Neural cell (in vitro differentiated cells): ENCODE measurements at regions not wholly inside any gene's neighbourhood (a gene's known extent, or its start where the extent isn't known, plus 50 kb on each side); places are given as distances from the start of the nearest gene placed in this dataset.

ENCODE experiments used
- EP300 ChIP-seq: fragments of 450-650 bp; conservative IDR thresholded peaks from 2 replicates; pipeline ENCODE4 v1.6.1; 2014; ENCODE audit warnings: antibody characterized with exemption, mild to moderate bottlenecking, moderate library complexity; ENCODE audit not compliant: poor library complexity, severe bottlenecking
- EZH2 ChIP-seq: fragments of 200-600, 300-800 bp; shearing (Covaris generic), sonication (generic); IDR thresholded peaks from 2 replicates; pipeline ENCODE4 v1.6.1; 2014; ENCODE audit warnings: antibody characterized with exemption, low read length, borderline replicate concordance, mild to moderate bottlenecking; ENCODE audit not compliant: insufficient read depth, poor library complexity, severe bottlenecking
- POLR2AphosphoS5 ChIP-seq: IDR thresholded peaks from 2 replicates; pipeline ENCODE4 v1.6.1; 2012
- RAD21 ChIP-seq: fragments of 450-650 bp; conservative IDR thresholded peaks from 2 replicates; pipeline ENCODE4 v1.6.1; 2014; ENCODE audit warnings: antibody characterized with exemption, mild to moderate bottlenecking, moderate library complexity
- TF ChIP-seq, protein P1 (sequence below): IDR thresholded peaks from 2 replicates; pipeline ENCODE4 v1.6.1; 2012; ENCODE audit warnings: borderline replicate concordance
- TF ChIP-seq, protein P2 (sequence below): fragments of 450-650 bp; IDR thresholded peaks from 2 replicates; pipeline ENCODE4 v1.5.1; 2014; ENCODE audit warnings: antibody characterized with exemption, mild to moderate bottlenecking, moderate library complexity; ENCODE audit not compliant: poor library complexity, severe bottlenecking

DNA sequence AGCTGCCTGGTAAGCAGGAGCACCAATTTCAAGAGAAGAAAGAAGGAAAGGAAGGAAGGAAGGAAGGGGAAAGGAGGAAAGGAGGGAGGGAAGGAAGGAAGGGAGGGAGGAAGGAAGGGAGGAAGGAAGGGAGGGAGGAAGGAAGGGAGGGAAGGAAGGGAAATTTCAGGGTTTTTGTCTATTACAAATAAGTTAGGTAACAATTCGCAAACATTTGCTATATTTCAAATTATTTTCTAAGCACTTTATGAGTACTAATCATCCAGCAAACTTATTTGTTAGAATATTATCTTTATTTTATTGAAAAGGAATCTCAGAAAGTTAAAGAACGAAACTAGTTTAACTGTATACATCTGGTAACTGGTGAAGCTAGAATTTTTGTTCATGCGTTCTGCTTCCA is 921.7 kb downstream of the TBL1XR1 start:
- TF ChIP-seq, protein P1, sequence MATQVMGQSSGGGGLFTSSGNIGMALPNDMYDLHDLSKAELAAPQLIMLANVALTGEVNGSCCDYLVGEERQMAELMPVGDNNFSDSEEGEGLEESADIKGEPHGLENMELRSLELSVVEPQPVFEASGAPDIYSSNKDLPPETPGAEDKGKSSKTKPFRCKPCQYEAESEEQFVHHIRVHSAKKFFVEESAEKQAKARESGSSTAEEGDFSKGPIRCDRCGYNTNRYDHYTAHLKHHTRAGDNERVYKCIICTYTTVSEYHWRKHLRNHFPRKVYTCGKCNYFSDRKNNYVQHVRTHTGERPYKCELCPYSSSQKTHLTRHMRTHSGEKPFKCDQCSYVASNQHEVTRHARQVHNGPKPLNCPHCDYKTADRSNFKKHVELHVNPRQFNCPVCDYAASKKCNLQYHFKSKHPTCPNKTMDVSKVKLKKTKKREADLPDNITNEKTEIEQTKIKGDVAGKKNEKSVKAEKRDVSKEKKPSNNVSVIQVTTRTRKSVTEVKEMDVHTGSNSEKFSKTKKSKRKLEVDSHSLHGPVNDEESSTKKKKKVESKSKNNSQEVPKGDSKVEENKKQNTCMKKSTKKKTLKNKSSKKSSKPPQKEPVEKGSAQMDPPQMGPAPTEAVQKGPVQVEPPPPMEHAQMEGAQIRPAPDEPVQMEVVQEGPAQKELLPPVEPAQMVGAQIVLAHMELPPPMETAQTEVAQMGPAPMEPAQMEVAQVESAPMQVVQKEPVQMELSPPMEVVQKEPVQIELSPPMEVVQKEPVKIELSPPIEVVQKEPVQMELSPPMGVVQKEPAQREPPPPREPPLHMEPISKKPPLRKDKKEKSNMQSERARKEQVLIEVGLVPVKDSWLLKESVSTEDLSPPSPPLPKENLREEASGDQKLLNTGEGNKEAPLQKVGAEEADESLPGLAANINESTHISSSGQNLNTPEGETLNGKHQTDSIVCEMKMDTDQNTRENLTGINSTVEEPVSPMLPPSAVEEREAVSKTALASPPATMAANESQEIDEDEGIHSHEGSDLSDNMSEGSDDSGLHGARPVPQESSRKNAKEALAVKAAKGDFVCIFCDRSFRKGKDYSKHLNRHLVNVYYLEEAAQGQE: no peak
- TF ChIP-seq, protein P2, sequence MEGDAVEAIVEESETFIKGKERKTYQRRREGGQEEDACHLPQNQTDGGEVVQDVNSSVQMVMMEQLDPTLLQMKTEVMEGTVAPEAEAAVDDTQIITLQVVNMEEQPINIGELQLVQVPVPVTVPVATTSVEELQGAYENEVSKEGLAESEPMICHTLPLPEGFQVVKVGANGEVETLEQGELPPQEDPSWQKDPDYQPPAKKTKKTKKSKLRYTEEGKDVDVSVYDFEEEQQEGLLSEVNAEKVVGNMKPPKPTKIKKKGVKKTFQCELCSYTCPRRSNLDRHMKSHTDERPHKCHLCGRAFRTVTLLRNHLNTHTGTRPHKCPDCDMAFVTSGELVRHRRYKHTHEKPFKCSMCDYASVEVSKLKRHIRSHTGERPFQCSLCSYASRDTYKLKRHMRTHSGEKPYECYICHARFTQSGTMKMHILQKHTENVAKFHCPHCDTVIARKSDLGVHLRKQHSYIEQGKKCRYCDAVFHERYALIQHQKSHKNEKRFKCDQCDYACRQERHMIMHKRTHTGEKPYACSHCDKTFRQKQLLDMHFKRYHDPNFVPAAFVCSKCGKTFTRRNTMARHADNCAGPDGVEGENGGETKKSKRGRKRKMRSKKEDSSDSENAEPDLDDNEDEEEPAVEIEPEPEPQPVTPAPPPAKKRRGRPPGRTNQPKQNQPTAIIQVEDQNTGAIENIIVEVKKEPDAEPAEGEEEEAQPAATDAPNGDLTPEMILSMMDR: no peak
- TF ChIP-seq EZH2 (no peak), RAD21 (no peak), EP300 (no peak), POLR2AphosphoS5 (no peak)
